Ovary (tissue), 3 donors: ENCODE measurements at regions not wholly inside any gene's neighbourhood (a gene's known extent, or its start where the extent isn't known, plus 50 kb on each side); places are given as distances from the start of the nearest gene placed in this dataset.

Source experiments
- CTCF ChIP-seq, 3 donors: fragments of 450-650 bp in 2 of 3; fragments of 200-600 bp in 1 of 3; IDR thresholded peaks; one replicate each; pipeline versions ENCODE4 v1.5.1 to v1.8.0; 2016 to 2022; ENCODE audit warnings: antibody characterized with exemption in 3 of 3, mild to moderate bottlenecking in 1 of 3
- POLR2A ChIP-seq: fragments of 450-650 bp; IDR thresholded peaks from one replicate; pipeline ENCODE4 v1.6.1; 2017; ENCODE audit warnings: antibody characterized with exemption, mild to moderate bottlenecking, moderate library complexity
- donor health status: DM: no; HTN: no; CAD: no.

GRCh38 chr15:62969442-62970089 lies 73.0 kb upstream of the TPM1 start:
- TF ChIP-seq CTCF (IDR thresholded peaks at IDR 0.05) (no peak), POLR2A (no peak)
